ENCODE measurements at regions not wholly inside any gene's neighbourhood (a gene's known extent, or its start where the extent isn't known, plus 50 kb on each side); places are given as distances from the start of the nearest gene placed in this dataset.

DNA sequence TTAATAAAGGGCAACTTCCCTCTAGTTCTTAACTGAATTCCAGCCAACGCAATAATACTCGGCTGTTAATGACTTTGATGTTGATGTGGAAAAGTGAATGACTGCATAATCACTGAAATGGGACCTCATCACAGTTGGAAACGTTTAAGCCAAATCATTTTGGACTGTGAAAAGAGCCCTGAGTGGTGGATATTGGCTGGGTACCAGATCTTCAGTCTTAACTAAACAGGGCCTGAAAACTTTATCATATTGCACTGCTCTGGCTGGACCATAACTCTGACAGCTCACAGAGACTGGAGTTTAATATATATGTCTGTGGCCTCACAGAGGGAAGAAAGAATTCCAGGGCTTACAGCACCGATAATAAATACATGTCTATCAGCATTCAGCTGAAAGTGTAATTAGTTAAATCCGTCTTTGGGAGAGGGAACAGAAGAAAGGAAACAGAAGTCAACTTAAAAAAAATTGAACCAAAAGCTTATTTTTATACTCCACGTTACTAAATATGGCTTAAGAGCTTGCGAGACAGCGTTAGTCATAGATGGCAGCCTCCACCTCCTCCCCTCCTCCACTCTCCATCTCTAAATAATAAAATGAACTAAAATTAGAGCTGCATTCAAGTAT is 222.3 kb upstream of the CDIN1 start:
- H3K9ac ChIP-seq (ENCODE audit: low read depth, low read length), result no peak overlapping the region
- H3K36me3 ChIP-seq (ENCODE audit: insufficient read depth, low read depth, low read length), result no peaks in the 10 kb centered on the region
- no peak overlapping the region for H3K27ac ChIP-seq (ENCODE audit: low read length)

DNA sequence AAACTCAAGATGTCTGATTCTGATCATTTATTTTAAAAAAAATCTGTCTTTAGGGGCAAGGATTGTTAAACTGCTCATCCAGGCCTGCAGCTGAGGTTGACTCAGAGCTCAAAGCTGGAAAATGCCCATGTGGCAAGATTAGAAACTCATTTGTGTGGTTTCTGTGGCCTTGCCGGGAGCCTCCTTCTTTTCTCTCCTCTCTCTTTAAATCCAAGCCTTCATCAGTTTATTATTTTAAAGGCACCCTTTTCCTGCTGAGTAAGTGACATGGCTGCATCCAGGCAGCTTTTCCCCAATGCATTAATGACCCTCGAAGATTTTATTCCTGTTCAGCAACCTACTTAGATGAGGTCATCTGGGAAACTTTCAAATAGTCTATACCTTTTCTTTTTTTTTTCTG is 221.3 kb upstream of the CDIN1 start:
- Histone ChIP-seq H3K27ac (ENCODE audit: low read length) (no peak overlapping the region), H3K4me1 (ENCODE audit: insufficient read depth, low read length) (no peaks in the 10 kb centered on the region), H3K9ac (ENCODE audit: low read depth, low read length) (no peak overlapping the region), H3K27me3 (ENCODE audit: insufficient read depth, low read length) (no peaks in the 10 kb centered on the region), H3K36me3 (ENCODE audit: insufficient read depth, low read depth, low read length) (no peaks in the 10 kb centered on the region), H3K4me3 (ENCODE audit: low read length) (no peak overlapping the region), H3K9me3 (ENCODE audit: insufficient read depth, low read depth, low read length) (no peaks in the 10 kb centered on the region)

More for the DNA sequence above, 222.3 kb upstream of the CDIN1 start:
- Histone ChIP-seq H3K4me3 (ENCODE audit: low read length) (no peak overlapping the region), H3K4me1 (ENCODE audit: insufficient read depth, low read length) (no peaks in the 10 kb centered on the region), H3K9me3 (ENCODE audit: insufficient read depth, low read depth, low read length) (no peaks in the 10 kb centered on the region), H3K27me3 (ENCODE audit: insufficient read depth, low read length) (no peaks in the 10 kb centered on the region)

DNA sequence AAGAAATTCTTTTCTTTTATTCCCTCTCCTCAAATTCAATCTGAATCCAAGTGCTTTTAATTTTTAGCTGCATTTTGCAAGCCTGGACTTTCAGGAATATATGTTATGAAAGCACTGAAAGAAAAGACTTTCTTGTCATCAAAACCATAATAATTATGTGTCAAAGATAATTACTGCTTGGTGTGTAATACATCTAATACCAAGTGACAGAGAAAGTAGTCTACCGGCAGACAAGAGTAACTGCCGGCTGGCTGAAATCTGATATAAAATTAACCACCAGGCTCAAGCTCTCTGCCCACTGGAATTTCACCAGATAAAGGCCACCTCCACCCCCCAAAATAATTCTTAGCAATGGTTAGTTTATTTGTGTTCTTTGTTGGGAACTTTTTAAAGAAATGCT is 220.9 kb upstream of the CDIN1 start:
- no peaks in the 10 kb centered on the region for H3K4me1 ChIP-seq (ENCODE audit: insufficient read depth, low read length)

DNA sequence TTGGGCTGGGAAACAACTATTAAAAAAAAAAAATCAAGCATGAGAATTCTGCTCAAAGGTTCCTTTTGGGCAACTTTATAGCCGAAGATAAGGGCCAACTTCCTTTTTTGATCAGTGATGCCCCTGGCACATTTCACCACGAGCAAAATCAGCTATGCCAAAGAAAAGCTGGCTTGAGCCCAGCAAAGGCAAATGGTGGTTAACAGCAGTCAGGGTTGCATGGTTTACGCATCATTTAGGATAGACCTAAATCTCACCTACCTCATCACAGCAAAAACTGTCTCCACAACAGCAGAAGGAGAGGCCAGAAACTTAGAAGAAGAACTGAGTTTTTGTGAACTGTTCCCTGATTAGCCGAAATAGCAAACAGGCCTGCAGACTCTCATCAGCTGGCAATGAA is 220.1 kb upstream of the CDIN1 start:
- no peaks in the 10 kb centered on the region for H3K36me3 ChIP-seq (ENCODE audit: insufficient read depth, low read depth, low read length)
- no peaks in the 10 kb centered on the region for H3K4me1 ChIP-seq (ENCODE audit: insufficient read depth, low read length)
- no peaks in the 10 kb centered on the region for H3K27me3 ChIP-seq (ENCODE audit: insufficient read depth, low read length)
- no peak overlapping the region for H3K27ac ChIP-seq (ENCODE audit: low read length)
- H3K4me3 ChIP-seq (ENCODE audit: low read length), result no peak overlapping the region
- H3K9me3 ChIP-seq (ENCODE audit: insufficient read depth, low read depth, low read length), result no peaks in the 10 kb centered on the region
- no peak overlapping the region for H3K9ac ChIP-seq (ENCODE audit: low read depth, low read length)

More for the DNA sequence above, 220.9 kb upstream of the CDIN1 start:
- Histone ChIP-seq H3K4me3 (ENCODE audit: low read length) (no peak overlapping the region), H3K27me3 (ENCODE audit: insufficient read depth, low read length) (no peaks in the 10 kb centered on the region), H3K9ac (ENCODE audit: low read depth, low read length) (no peak overlapping the region), H3K9me3 (ENCODE audit: insufficient read depth, low read depth, low read length) (no peaks in the 10 kb centered on the region), H3K36me3 (ENCODE audit: insufficient read depth, low read depth, low read length) (no peaks in the 10 kb centered on the region), H3K27ac (ENCODE audit: low read length) (no peak overlapping the region)

DNA sequence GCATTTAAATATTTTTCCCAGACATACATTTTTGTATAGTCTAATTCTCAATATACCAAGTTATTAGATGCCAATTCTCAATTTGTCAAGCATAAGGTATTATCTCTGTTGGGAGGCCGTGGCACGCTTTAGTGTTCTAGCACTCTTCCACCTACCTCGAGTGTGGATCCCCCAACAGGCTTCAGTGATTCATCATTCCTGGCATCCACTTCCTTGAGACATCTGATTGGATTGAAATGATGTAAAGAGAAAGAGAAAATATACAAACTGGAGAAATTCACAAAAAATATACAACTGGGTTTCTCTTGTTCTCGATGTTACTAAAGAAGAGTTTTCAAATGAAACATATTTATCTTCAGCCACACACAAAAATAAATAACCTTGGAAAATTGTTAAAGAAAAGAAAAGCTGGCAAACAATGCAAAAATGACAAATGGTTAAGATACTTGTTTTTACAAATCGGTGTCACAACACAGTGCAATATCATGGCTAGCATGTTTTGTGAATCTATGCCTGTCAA is 218.0 kb upstream of the CDIN1 start:
- no peaks in the 10 kb centered on the region for H3K36me3 ChIP-seq (ENCODE audit: insufficient read depth, low read depth, low read length)
- H3K27me3 ChIP-seq (ENCODE audit: insufficient read depth, low read length), result no peaks in the 10 kb centered on the region
- no peaks in the 10 kb centered on the region for H3K4me1 ChIP-seq (ENCODE audit: insufficient read depth, low read length)
- no peaks in the 10 kb centered on the region for H3K9me3 ChIP-seq (ENCODE audit: insufficient read depth, low read depth, low read length)
- H3K9ac ChIP-seq (ENCODE audit: low read depth, low read length), result no peak overlapping the region
- no peak overlapping the region for H3K27ac ChIP-seq (ENCODE audit: low read length)
- no peak overlapping the region for H3K4me3 ChIP-seq (ENCODE audit: low read length)

DNA sequence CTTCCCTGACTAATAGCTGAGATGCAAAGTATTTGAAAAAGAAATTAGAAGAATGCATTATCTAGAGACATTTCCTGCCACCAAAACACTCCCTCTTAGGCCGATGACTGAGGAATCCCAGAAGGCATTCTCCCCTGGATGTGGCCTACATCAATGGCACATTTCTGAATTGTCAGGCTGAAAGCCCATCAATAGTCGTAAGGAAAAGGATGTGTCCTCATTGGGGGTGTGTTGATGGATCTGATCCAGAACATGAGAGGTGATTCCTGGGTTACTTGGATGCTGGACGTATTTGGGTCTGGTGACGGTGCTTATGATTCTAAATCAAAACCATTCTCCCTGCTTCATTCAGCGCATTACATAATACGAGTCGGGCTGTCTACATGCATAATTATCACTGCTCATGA is 216.9 kb upstream of the CDIN1 start:
- Histone ChIP-seq H3K9ac (ENCODE audit: low read depth, low read length) (no peak overlapping the region), H3K27me3 (ENCODE audit: insufficient read depth, low read length) (no peaks in the 10 kb centered on the region), H3K9me3 (ENCODE audit: insufficient read depth, low read depth, low read length) (no peaks in the 10 kb centered on the region), H3K4me1 (ENCODE audit: insufficient read depth, low read length) (no peaks in the 10 kb centered on the region), H3K27ac (ENCODE audit: low read length) (no peak overlapping the region), H3K36me3 (ENCODE audit: insufficient read depth, low read depth, low read length) (no peaks in the 10 kb centered on the region), H3K4me3 (ENCODE audit: low read length) (no peak overlapping the region)

DNA sequence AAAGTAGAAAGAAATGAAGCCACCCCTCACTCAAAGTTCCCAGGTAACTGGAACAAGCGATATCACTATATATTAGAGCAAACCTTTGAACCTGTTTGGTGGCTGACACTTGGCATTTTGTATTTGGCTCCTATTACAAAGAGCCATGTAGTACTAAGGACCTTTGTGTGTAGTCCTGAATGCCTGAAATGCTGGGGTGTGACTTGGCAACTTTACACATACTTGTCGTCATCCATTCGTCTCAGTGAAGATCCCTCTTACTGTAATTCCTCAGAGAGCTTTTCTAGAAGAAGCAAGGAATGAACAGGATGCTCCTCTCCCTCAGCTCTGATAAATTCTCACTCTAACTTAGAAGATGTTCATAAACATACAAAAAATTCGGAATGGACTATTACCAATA is 216.1 kb upstream of the CDIN1 start:
- H3K36me3 ChIP-seq (ENCODE audit: insufficient read depth, low read depth, low read length), result no peaks in the 10 kb centered on the region
- H3K9me3 ChIP-seq (ENCODE audit: insufficient read depth, low read depth, low read length), result no peaks in the 10 kb centered on the region
- no peaks in the 10 kb centered on the region for H3K27me3 ChIP-seq (ENCODE audit: insufficient read depth, low read length)
- H3K4me1 ChIP-seq (ENCODE audit: insufficient read depth, low read length), result no peaks in the 10 kb centered on the region
- no peak overlapping the region for H3K4me3 ChIP-seq (ENCODE audit: low read length)
- no peak overlapping the region for H3K27ac ChIP-seq (ENCODE audit: low read length)
- no peak overlapping the region for H3K9ac ChIP-seq (ENCODE audit: low read depth, low read length)

DNA sequence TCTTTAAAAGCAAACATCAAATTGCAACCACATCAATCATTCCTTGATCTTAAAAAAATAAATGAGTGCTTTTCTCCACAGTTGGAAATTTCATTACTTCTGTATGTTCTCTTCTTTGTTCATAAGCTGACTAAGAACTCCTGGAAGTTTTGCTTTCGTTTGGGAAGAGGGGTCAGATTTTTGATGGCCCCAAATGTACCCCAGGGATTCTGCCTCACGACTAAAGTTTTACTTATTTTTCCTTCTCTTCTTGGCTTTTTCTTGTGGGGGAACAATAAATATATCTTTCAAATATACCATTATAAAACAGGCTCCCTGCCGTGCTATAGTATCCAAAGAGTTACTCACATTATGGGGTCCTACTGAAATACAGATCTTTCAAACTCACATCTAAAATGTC is 215.0 kb upstream of the CDIN1 start:
- H3K4me3 ChIP-seq (ENCODE audit: low read length), result no peak overlapping the region
- H3K27me3 ChIP-seq (ENCODE audit: insufficient read depth, low read length), result no peaks in the 10 kb centered on the region
- no peak overlapping the region for H3K9ac ChIP-seq (ENCODE audit: low read depth, low read length)
- no peaks in the 10 kb centered on the region for H3K4me1 ChIP-seq (ENCODE audit: insufficient read depth, low read length)
- H3K9me3 ChIP-seq (ENCODE audit: insufficient read depth, low read depth, low read length), result no peaks in the 10 kb centered on the region
- no peak overlapping the region for H3K27ac ChIP-seq (ENCODE audit: low read length)
- no peaks in the 10 kb centered on the region for H3K36me3 ChIP-seq (ENCODE audit: insufficient read depth, low read depth, low read length)

DNA sequence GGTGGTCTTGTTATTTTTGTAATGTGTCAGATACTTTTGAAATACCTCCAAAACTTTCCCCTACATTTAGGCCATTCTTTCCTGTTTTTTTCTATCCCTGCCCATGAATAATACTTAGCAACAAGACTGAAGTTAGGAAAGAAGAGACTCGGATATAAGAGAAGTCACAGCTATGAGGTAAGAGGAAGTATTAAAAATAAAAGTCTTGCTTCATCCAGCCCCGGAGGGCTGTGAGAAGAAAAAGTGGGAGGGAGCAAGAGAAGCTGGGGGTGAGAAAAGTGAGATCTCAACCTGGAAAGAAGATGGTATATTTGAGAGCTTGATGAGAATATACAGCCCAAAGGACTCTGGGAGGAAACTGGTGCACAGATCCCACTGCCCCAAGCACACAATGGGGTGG is 213.5 kb upstream of the CDIN1 start:
- no peak overlapping the region for H3K4me3 ChIP-seq (ENCODE audit: low read length)
- H3K36me3 ChIP-seq (ENCODE audit: insufficient read depth, low read depth, low read length), result no peaks in the 10 kb centered on the region
- no peaks in the 10 kb centered on the region; the same call in 1 of the 2 replicates for H3K4me1 ChIP-seq (ENCODE audit: insufficient read depth, low read length)
- H3K27me3 ChIP-seq (ENCODE audit: insufficient read depth, low read length), result no peaks in the 10 kb centered on the region
- no peak overlapping the region for H3K27ac ChIP-seq (ENCODE audit: low read length)
- H3K9ac ChIP-seq (ENCODE audit: low read depth, low read length), result no peak overlapping the region
- no peaks in the 10 kb centered on the region for H3K9me3 ChIP-seq (ENCODE audit: insufficient read depth, low read depth, low read length)

DNA sequence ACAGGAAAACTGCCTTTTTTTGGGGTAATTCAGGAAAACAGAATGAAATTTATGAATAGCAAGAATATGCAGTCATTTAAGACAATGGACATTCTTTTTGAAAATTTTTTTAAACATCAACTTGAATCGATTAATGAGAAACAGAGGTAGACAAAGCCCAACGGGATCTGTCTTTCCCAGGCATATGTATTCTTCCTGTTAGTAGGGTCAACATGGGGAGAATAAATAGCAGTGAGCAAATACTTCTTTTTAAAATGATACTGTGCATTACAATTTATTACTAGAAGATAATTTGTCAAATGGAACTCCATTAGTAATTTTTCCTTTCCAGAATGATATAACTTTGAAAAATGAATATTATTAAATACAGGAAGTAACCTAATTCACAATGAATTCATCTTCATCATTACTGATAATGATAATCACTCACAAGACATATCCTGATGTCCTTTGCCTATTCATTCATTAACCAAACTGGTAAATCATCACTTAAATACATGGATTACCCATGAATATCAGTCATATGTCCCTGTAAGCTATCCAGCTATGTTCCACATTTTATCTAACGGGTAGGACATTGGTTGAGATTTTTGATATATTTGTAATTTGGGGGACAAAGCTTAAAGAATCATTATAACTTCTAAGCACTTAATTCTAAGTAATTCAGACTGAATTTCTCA is 209.2 kb upstream of the CDIN1 start:
- H3K9ac ChIP-seq (ENCODE audit: low read depth, low read length), result no peak overlapping the region
- no peaks in the 10 kb centered on the region for H3K27me3 ChIP-seq (ENCODE audit: insufficient read depth, low read length)
- no peak overlapping the region for H3K4me3 ChIP-seq (ENCODE audit: low read length)
- no peaks in the 10 kb centered on the region for H3K36me3 ChIP-seq (ENCODE audit: insufficient read depth, low read depth, low read length)
- no peak overlapping the region for H3K27ac ChIP-seq (ENCODE audit: low read length)
- no peaks in the 10 kb centered on the region; the same call in 1 of the 2 replicates for H3K4me1 ChIP-seq (ENCODE audit: insufficient read depth, low read length)
- no peaks in the 10 kb centered on the region for H3K9me3 ChIP-seq (ENCODE audit: insufficient read depth, low read depth, low read length)

DNA sequence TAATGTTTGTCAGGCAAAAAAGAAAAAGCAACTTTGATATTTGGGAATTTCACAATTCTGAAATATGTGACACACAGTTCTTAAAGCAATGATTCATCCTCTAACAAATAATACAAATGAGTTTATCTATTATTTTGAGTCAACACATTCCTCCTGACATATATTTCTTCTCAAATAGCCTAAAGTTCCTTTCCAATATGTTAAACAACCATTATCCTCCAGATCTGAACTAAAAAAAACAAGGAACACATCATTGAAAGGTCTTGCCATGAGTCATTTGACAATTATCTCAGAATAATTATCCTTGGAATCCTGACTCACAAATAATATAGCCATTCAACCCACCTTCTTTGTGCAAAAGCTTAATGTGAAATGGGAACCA is 208.7 kb upstream of the CDIN1 start:
- Histone ChIP-seq H3K27me3 (ENCODE audit: insufficient read depth, low read length) (no peaks in the 10 kb centered on the region), H3K4me3 (ENCODE audit: low read length) (no peak overlapping the region), H3K9me3 (ENCODE audit: insufficient read depth, low read depth, low read length) (no peaks in the 10 kb centered on the region), H3K4me1 (ENCODE audit: insufficient read depth, low read length) (no peaks in the 10 kb centered on the region; the same call in 1 of the 2 replicates), H3K27ac (ENCODE audit: low read length) (no peak overlapping the region), H3K9ac (ENCODE audit: low read depth, low read length) (no peak overlapping the region), H3K36me3 (ENCODE audit: insufficient read depth, low read depth, low read length) (no peaks in the 10 kb centered on the region)

DNA sequence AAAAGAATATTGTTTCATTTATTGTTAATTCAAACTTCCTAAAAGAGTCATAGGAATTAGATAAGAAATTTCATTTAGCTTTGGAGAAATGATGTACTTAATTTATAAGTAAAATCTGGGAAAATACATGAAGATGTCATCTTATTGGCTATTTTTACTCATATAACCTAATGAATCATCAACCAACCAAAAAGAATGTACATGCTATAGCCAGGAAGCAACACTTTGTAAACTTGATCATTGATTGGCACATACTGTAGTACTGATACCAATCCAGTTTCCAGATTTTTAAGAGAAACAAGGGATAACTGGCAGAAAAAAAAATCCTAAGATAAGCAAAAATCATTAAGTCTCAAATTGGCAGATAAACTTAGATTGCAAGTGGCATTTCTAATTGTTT is 207.9 kb upstream of the CDIN1 start:
- Histone ChIP-seq H3K4me3 (ENCODE audit: low read length) (no peak overlapping the region), H3K27ac (ENCODE audit: low read length) (no peak overlapping the region), H3K27me3 (ENCODE audit: insufficient read depth, low read length) (no peaks in the 10 kb centered on the region), H3K9me3 (ENCODE audit: insufficient read depth, low read depth, low read length) (no peaks in the 10 kb centered on the region), H3K9ac (ENCODE audit: low read depth, low read length) (no peak overlapping the region), H3K36me3 (ENCODE audit: insufficient read depth, low read depth, low read length) (no peaks in the 10 kb centered on the region), H3K4me1 (ENCODE audit: insufficient read depth, low read length) (no peaks in the 10 kb centered on the region; the same call in 1 of the 2 replicates)

Measured in iPS-20b (cell line).